NCI-H524 (cell line): ENCODE measurements at regions not wholly inside any gene's neighbourhood (a gene's known extent, or its start where the extent isn't known, plus 50 kb on each side); places are given as distances from the start of the nearest gene placed in this dataset.
A peak's percentile ranks its signal among the peaks of the same experiment; 100 is the strongest.

ENCODE experiments used
- DNase-seq, 2 experiments: peaks; one replicate each; lab custom pipeline; 2025; lab: John Stamatoyannopoulos, UW

DNA sequence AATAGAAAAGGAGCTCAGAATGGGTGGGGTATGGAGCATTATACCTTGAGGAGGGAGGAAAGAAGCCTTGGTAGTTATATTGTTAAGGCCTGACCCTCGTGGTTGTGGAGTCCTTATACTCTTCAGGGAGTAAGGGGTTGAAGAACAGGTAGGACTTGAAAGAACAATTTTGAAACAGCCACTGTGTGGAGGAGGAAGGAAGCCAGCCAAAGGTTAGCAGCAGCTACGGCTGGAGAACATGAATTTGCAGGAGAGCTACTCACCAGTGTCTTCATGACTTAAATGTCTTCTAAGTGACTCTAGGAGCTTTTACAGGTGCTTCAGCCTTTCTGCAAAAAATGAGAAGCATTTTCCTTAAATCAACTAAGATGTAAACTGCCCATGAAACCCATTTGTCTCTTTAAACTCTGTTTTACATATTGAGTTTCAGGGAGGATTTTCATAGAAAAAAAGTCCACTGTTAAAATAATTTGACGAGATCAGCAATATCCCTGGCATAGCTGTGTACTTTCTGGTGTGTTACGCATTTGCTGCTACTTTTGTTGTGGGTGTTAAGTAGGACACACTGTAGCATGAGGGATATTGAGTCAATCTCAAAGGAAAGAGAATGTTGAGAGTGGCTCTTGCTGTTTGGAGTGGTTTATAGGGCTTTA is 110.6 kb upstream of the ELL2 start:
- no peak for DNase-seq

DNA sequence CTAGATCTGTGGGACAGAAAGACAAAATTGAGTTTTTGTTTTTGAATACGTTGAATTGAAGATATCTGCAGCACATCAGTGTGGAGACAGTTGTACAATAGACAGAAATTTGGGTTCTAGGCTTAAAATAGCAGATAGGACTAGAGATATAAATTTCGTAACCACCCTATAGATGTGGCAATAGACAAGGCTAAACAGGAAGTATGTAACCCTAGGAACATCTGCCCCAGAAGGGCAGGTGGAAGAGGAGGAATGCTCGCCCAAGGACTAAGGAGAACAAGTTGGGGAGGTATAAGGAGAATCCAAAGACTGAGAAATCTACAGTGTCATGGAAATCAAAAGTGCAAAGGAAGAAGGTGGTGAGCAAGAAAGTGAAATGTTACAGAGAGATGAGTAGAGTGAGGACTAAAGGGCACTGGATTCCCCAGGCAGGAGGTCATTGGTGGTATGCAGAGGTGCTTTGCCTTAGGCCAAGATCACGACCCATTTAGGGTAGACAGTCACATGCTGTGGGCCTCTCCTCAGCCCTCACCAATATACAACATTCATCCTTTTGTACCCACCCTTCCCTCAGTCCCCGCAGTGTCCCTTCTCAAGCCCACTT is 109.1 kb upstream of the ELL2 start:
- DNase-seq: no peak

DNA sequence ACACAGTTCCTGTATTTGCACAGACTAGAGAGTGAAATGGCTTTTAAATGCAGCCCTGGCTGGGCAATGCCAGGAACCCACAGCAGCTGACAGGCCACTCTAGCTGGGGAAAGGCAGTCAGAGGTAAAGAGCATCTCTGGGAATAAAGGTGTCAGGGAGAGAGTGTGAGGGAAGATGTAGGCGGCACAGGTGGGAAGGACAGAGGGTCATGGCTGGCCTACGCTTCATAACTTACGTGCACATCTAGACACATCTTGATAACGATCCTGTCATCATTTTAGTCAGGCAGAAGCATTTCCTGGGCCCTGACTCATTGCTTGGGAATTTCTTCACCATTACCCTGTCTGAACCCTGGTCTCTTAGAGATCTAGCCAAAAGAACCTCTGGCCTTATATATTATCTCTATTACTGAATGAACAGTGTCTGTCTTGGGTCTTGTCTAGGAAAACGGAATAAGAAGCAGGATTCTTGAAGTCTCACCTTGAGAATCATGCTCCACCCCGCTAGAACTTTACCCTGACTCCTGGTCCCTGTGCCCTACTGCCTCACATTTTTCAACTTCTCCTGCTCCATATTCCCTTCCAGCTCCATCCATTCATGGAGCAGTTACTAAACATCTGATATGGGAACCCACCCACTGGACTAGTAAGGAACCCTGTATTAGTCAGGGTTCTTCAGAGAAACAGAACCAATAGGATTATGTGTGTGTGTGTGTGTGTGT is 106.4 kb upstream of the ELL2 start:
- DNase-seq: no peak

DNA sequence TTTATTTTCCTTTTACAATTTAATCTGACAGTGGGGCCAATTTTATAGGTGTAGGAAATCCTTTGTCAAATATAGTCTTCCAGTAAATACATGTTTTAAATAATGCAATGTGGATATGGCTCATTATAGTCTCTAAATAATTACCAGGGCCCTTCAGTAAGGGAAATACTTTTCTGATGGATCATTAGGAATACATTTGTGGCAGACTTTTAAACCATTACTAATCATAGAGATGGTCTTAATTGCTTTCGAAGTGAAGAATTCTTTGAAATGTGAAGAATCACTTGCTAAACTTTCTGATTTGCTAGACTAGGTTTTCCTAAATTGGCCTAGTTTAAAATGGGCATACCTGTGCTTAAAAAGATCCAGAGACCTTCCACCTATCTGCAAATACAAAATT is 105.6 kb upstream of the ELL2 start:
- DNase-seq: no peak

DNA sequence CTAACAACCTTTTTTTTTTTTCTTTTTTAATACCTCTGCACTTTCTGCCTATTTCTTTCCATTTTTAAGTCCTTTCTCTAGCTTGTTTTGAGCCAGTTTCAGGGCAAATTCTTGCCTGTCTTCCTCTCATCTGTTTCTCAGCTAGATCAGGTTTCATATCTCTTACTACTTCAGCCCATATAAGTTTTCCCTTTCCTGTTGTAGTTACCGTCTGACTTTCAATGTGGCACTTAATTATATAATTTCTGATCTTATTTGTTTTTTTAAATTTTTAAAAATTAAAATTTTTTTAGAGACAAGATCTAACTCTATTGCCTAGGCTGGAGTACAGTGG is 104.7 kb upstream of the ELL2 start:
- DNase-seq: no peak

DNA sequence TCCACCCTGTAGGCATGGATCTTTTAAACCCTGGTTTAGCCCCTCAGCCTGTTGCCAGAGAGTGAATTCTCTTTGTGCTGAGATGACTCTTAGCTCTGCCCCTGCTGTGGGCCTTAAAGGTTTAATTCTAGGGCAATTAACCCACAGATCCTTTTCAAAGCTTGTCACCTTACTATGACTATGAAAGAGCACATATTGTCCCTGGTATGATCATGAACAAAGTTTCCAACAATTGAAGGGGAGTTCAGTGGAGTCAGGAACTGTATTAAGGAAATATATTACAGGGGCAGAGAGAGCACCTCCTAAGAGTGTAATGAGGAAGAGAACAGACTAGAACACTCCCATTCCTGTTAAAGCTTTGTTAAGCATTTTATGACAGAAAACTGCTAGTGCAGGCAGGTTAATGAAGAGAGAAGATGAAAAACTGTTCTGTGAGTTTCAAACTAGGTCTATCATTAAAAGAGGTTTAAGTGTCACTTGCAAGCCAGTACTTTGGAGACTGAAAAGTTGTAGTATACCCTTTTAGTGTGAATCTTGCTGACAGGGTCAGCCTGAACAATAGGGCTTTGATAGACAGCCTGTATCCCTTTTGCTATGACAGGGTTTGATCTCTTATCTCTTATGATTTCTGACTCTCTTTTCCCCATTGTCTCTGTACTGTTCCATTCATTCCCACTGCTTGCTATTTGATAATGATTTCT is 104.2 kb upstream of the ELL2 start:
- DNase-seq: no peak

DNA sequence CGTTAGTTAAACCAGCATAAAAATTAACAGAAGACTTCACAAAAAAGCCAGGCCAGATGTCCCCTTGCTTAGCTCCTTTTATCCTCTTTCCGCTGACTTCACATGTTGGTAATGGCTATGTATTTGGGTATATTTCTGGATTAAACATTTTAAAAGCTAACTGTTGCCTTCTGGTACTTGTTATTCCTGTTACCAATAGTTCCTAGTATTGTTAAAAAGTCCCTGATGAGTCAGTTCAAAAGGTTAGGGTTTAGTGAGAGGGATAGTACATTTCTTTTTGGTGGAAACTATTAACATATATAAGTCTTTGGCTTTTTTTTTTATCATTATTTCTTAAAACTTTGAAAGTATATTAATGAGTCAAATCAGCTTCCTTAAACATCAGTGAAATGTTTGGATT is 103.2 kb upstream of the ELL2 start:
- DNase-seq: peak in 1 of 2 experiments; percentile 15

DNA sequence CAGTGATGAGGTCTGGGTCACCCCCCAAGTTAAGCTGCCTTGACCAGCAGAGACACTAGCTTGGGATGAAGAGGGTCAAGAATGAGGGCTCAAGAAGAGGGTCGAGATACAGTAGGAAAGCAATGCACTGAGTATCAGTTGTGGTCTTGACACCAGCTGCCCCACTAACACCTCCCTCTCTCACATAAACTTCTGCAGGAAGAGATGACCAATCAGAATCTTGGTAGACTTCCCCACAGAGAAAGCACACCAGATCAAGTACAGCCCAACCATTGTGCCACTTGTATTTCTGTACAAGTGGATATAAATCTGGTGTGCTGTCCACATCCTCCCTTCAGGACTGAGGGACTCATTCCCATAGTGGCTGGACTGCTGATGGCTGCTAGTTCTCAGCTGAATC is 101.2 kb upstream of the ELL2 start:
- no peak for DNase-seq

DNA sequence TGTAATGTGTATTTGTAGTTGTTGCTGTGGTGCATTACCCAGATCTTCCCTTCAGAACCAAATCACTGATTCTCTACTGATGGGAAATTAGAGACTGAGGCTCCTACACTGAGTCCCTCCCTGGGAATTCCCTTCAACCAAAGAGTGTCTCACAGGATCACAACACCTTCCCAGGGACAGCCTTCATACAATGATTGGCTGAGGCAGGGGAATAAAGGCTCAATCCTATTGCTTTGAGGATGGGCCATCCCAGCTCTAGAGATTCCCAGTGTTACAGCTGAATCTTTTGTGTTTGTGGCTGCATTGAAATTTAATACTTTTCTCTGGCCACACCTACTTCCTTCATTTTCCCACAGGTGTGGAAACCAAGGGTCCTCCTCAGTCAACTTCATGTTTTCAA is 96.4 kb upstream of the ELL2 start:
- no peak for DNase-seq

DNA sequence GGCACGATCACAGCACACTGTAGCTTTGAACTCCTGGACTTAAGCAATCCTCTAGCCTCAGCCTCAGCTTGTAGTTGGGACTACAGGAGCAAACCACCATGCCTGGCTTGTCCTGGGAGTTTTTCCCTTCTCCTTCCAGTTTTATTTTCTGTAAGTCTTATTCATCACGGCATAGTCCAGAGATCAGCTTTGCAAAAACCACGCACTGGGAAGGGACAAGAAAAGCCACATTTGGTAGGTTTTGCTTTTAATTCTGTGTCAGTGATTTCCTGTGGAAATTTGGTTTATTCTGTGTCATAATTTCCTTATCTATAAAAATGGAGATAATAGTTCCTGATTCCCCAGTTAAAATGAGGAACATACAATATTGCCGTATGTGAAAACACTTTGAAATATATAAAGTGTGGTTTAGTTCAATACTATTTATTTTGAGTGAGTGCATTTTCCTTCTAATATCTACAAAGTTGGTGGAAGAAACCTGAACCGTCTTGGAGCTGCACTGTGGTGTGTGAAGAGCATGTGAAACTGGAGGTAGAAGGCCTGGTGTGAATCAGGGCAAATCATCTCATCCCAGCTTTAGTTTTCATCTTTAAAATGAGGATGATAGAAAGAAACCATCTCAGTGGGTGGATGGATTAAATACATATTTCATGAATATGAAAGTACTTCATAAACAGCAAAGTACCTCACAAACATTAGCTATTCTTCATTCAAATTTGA is 92.8 kb upstream of the ELL2 start:
- DNase-seq: no peak

DNA sequence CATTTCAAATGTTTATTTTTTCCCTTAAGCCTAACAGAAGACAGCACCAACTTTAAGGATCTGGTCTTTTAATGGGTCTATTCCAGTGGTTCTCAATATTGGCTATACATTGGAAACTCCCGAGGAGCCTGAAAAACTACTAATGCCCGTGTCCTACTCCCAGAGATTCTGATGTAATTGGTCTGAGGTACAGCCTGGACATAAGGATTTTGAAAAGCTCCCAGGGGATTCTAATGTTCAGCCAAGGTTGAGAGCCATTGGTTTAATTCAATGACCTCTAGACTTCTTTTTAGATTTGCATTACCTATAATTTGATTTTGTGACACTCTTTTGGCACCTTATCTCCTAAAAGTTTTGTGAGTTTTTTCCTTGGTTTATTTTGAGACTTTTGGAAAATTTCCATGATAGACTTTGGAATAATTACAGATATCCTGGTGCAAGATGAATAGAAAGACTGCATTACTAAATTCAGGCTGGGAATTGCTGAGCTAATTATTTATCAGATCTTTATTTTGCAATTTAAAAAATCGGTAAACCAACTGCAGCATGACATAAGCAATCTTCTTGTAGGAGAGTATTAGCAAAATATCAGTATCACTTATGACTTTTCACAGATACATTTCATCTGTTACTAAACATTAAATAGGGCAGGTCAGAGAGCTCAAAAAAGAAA is 91.5 kb upstream of the ELL2 start:
- no peak for DNase-seq

DNA sequence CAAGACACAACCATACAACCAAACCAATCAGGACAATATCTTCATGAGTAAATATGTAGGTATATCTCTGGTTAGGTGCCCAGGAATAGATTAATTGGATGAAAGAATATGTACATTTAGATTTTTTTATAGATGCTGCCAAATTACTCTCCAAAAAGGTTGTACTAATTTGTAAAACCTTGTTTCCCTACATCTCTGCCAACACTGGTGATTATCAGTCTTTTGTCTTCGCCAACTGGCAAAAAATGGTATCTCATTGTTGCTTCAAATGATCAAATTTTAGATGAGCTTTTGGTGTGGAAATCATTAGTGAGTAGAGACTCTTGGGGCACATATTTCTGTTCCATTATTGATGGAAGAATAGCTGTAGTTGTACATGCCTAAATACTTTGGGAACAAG is 90.7 kb upstream of the ELL2 start:
- DNase-seq: no peak

DNA sequence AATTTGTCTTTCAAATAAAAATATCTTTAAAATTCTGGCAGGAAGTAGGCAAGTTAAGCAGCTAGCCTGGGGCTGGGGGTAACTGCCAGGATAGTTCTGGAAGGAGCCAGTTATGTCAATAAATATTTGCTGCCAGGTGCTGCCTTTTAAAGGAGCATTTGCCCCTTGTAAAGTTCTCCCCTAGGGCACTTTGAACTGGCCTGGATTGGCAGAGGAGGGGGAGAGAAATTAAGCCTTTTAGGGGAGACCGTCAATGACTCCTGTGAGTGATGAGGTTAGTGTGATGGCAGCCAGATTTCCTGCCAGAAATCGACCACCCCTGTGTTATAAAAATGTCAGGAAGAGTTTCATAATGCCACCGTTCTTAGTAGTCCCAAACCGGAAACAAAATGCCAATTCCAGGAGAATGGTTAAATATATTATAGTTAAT is 89.8 kb upstream of the ELL2 start:
- DNase-seq: no peak

DNA sequence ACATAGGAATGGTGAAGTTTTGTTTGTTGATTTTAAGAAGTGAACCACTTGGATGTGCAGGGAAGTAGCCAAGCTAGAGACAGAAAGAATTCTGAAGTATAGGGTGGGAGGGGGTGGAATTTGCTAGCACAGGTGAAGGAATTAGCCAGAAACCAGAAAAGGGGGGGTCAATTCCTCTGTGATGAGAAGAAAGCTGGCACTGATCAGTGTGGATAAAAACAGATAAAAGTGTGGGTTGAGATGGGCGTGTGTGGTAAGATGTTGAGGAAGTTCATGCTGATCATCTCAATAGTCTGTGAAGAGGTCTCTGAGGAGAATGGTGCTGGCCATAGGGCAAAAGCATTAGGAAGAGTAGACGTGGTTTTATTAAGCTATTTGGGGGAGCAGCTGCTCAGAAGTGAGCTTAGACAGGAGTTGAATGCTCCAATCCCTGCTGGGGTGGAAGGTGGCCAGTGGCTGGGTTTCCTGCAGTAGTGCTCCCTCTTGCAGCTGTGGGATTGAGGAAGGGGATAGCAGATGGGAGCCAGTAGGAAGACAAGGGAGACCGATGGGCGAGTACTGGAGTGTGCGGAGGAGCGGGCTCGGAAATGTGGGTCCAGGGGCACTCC is 88.7 kb upstream of the ELL2 start:
- DNase-seq: no peak

DNA sequence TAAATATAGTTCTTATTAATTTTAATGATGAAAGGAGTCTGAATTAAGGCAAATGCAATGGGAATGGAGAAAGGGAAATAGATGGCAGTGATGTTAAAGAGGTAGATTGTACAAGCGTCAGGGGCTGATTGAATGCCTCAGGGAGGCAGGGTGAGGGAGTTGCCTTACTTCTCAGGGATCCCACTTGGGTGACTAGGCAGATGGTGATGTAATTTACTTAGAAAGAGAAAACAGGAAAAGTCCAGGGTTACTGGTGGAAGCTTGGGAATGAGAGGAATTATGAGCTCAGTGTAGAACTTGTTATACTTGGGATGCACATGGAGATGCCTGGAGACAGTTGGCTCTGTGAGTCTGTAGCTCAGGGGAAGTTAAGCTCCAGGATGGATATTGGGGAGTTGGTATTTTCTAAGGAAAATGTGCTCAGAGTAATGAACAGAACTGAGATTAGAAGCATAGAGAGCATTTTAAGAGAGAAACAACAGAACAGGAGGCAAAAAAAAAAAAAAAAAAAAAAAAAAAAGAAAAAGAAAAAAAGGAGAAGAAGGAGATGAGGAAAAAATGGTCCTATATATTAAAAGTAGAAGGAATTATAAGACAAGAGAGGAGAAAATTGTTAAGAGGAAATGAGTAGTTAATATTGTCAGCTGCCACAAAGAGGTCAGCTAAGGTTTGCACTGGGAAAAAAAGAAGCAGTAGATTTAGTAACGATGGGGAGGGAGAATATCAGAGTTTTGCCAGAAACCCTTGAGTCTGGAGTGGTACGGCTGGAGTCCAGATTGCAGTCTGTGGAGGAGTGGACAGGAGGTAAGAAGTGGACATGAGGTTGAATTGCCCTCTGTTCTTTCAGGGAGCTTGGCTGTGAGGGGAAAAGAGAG is 88.0 kb upstream of the ELL2 start:
- DNase-seq: peak in 1 of 2 experiments; percentile 7

DNA sequence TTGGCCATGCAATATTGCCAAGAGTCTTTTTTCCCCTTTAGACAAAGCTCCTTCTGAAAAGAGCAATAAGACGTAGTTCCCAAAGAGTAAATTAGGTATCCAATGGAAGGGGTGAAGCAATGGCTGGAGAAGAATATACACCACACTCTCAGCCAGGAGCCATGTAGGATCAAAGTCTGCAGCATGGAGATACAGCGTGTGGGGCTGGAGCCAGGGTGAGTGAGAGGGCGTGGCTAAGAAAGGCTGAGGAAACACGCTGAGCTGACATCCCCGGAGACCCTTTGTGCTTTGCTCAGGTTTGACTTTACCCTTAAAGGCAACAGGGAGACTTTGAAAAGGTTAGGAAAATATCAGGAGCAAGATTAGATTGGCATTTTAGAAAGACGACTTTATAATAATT is 87.1 kb upstream of the ELL2 start:
- no peak for DNase-seq

DNA sequence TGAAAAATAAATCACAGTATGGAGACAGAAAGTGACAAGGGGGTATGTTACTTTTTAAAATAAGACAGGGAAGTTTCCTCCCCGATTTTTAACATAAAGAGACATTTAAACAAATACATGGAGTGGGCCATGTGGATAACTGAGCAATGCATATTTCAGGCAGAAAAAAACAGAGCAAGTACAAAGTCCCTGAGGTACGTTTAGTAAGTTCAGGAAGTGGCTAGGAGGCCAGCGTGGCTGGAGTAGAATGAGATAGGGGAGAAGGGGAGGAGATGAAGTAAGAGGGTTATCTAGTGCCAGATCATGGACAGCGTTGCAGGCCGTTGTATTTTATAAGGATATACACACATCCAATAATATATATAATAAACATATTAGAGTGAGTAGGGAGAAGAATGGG is 84.2 kb upstream of the ELL2 start:
- DNase-seq: no peak

DNA sequence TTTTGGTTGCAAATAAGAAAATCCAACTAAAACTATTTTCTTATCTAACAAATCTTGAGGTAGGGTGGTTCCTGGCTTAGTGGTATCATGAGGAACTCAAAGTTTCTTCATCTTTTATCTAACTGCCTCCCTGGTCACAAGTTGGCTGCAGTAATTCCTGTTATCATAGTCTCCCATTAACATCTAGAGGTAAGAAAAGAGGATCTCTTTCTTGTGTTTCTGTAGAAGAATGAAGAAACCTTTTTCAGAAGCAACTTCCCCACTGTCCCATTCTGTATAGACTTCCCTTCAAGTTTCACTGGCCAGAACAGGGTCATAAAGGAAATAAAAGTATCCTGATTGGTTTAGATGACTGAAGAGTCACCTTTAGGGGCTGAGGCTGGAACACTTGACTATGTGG is 81.8 kb upstream of the ELL2 start:
- DNase-seq: no peak

DNA sequence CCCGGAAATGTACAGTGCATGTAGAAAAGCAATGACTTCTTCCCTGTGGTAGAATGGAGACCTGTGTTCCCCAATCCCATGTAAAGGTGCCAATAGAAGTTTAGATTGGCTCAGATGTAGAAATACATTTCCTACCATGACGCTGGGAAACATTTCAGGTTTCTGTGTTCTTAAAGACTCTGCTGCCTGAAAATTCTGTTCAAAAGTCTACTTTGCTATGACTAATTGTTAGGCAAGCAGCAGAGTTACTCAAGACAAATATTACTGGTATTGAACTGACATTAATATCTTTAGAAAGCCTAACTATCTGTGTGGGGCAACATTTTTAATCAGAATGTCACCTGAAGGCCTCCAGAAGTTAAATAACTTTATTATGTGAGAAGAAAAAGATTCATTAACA is 75.5 kb upstream of the ELL2 start:
- no peak for DNase-seq

DNA sequence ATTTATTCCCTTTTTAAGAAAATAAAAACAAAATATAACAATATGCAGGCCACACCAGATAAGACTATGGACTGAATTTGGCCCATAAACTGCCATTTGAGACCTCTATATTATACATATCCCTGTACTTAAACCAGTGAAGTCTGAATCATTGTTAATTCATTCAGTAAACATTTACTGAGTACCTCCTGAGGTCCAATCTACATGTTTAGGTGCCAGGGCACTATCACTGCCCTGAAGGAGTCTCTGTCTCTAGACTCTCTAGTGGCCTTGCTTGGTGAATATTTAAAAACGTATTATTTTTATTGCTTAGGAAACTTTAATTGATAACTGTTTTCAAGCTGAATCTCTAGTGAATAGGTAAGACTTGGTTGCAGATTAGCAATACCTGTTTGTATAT is 74.7 kb upstream of the ELL2 start:
- DNase-seq: no peak
